H9 (cell line): ENCODE measurements at regions not wholly inside any gene's neighbourhood (a gene's known extent, or its start where the extent isn't known, plus 50 kb on each side); places are given as distances from the start of the nearest gene placed in this dataset.

Experiments used
- DNase-seq: peaks from one replicate; pipeline ENCODE4 v3.0.0-alpha.2; 2017
- H2AFZ ChIP-seq: one replicate; pipeline ENCODE4 v1.6.1; 2013; ENCODE audit warnings: mild to moderate bottlenecking, low read length, control low read depth, moderate library complexity
- H2AK5ac ChIP-seq: 2 replicates; pipeline ENCODE4 v1.6.1; 2013; ENCODE audit warnings: low read length, control low read depth, mixed read lengths; ENCODE audit not compliant: insufficient read length
- H2BK120ac ChIP-seq: one replicate; pipeline ENCODE4 v1.6.1; 2013; ENCODE audit warnings: low read depth, mild to moderate bottlenecking, low read length, control low read depth, inconsistent platforms; ENCODE audit not compliant: poor library complexity, severe bottlenecking
- H2BK12ac ChIP-seq: 2 replicates; pipeline ENCODE4 v1.6.1; 2013; ENCODE audit warnings: low read length, control low read depth, mixed read lengths, low read depth; ENCODE audit not compliant: insufficient read length
- H2BK15ac ChIP-seq: 2 replicates; pipeline ENCODE4 v1.6.1; 2013; ENCODE audit warnings: low read depth, low read length, control low read depth
- H2BK20ac ChIP-seq: one replicate; pipeline ENCODE4 v1.6.1; 2013; ENCODE audit warnings: low read depth, mild to moderate bottlenecking, low read length, control low read depth, inconsistent platforms; ENCODE audit not compliant: poor library complexity, severe bottlenecking
- H2BK5ac ChIP-seq: 2 replicates; pipeline ENCODE4 v1.6.1; 2013; ENCODE audit warnings: low read length, control low read depth, mixed read lengths; ENCODE audit not compliant: insufficient read length
- H3K14ac ChIP-seq: 2 replicates; pipeline ENCODE4 v1.6.1; 2013; ENCODE audit warnings: low read length, control low read depth; ENCODE audit not compliant: insufficient read depth
- H3K18ac ChIP-seq: 2 replicates; pipeline ENCODE4 v1.6.1; 2013; ENCODE audit warnings: low read depth, mild to moderate bottlenecking, mixed read lengths, low read length, control low read depth; ENCODE audit not compliant: insufficient read length
- H3K23ac ChIP-seq: 2 replicates; pipeline ENCODE4 v1.6.1; 2013; ENCODE audit warnings: low read length, control low read depth, mixed read lengths, low read depth; ENCODE audit not compliant: insufficient read length
- H3K23me2 ChIP-seq: 2 replicates; pipeline ENCODE4 v1.6.1; 2013; ENCODE audit warnings: low read depth, mild to moderate bottlenecking, mixed read lengths, low read length, control low read depth; ENCODE audit not compliant: insufficient read length, poor library complexity, severe bottlenecking
- H3K27ac ChIP-seq: 2 replicates; pipeline ENCODE4 v1.5.1; 2013; ENCODE audit warnings: low read length, control low read depth, mixed read lengths, low read depth; ENCODE audit not compliant: insufficient read length
- H3K27me3 ChIP-seq: 2 replicates; pipeline ENCODE4 v1.6.1; 2013; ENCODE audit warnings: low read length, control low read depth, inconsistent platforms; ENCODE audit not compliant: insufficient read depth
- H3K4ac ChIP-seq: 2 replicates; pipeline ENCODE4 v1.6.1; 2013; ENCODE audit warnings: low read depth, mild to moderate bottlenecking, control low read depth, inconsistent platforms, low read length, moderate library complexity
- H3K4me1 ChIP-seq: 2 replicates; pipeline ENCODE4 v1.6.1; 2013; ENCODE audit warnings: low read length, control low read depth, inconsistent platforms; ENCODE audit not compliant: insufficient read depth
- H3K4me2 ChIP-seq: 2 replicates; pipeline ENCODE4 v1.6.1; 2013; ENCODE audit warnings: low read length, control low read depth, mixed read lengths; ENCODE audit not compliant: insufficient read length, insufficient read depth
- H3K56ac ChIP-seq: 2 replicates; pipeline ENCODE4 v1.6.1; 2013; ENCODE audit warnings: low read depth, mild to moderate bottlenecking, mixed read lengths, low read length, control low read depth; ENCODE audit not compliant: insufficient read length
- H3K79me1 ChIP-seq: 2 replicates; pipeline ENCODE4 v1.6.1; 2013; ENCODE audit warnings: low read depth, mild to moderate bottlenecking, moderate library complexity, low read length, control low read depth, inconsistent platforms; ENCODE audit not compliant: insufficient read depth, poor library complexity, severe bottlenecking
- H3K79me2 ChIP-seq: 2 replicates; pipeline ENCODE4 v1.6.1; 2013; ENCODE audit warnings: low read length, control low read depth, inconsistent platforms; ENCODE audit not compliant: insufficient read depth
- H3K9ac ChIP-seq: 2 replicates; pipeline ENCODE4 v1.6.1; 2013; ENCODE audit warnings: low read length, control low read depth, mixed read lengths; ENCODE audit not compliant: insufficient read length; ENCODE audit errors: extremely low read depth
- H3K9me3 ChIP-seq: one replicate; pipeline ENCODE4 v1.6.1; 2013; ENCODE audit warnings: low read depth, low read length, inconsistent platforms; ENCODE audit not compliant: control insufficient read depth
- H3T11ph ChIP-seq: one replicate; pipeline ENCODE4 v1.6.1; 2013; ENCODE audit warnings: mild to moderate bottlenecking, low read length, control low read depth, inconsistent platforms
- H4K20me1 ChIP-seq: one replicate; pipeline ENCODE4 v1.6.1; 2013; ENCODE audit not compliant: control insufficient read depth, insufficient read length, insufficient read depth
- H4K5ac ChIP-seq: 2 replicates; pipeline ENCODE4 v1.6.1; 2013; ENCODE audit warnings: low read depth, mild to moderate bottlenecking, mixed read lengths, low read length, control low read depth; ENCODE audit not compliant: insufficient read length
- H4K8ac ChIP-seq: replicated peaks from 2 replicates; pipeline ENCODE4 v1.6.1; 2013; ENCODE audit warnings: low read length, control low read depth, mixed read lengths, low read depth; ENCODE audit not compliant: insufficient read length
- H4K91ac ChIP-seq: 2 replicates; pipeline ENCODE4 v1.6.1; 2013; ENCODE audit warnings: low read depth, mild to moderate bottlenecking, moderate library complexity, mixed read lengths, low read length, control low read depth; ENCODE audit not compliant: insufficient read length
- H3K27ac Mint-ChIP-seq, 3 experiments: 2 replicates in 2 of 3; 3 replicates in 1 of 3; pipeline ENCODE4 v1.8.0; 2020 to 2021; ENCODE audit warnings: mixed read lengths in 3 of 3, mild to moderate bottlenecking in 1 of 3, moderate library complexity in 1 of 3
- H3K27me3 Mint-ChIP-seq: 2 replicates; pipeline ENCODE4 v1.8.0; 2021; ENCODE audit warnings: low read depth, mild to moderate bottlenecking, moderate library complexity, mixed read lengths
- H3K36me3 Mint-ChIP-seq, 3 experiments: 2 replicates in 2 of 3; 3 replicates in 1 of 3; pipeline ENCODE4 v1.8.0; 2020 to 2021; ENCODE audit warnings: low read depth in 3 of 3, mixed read lengths in 3 of 3; ENCODE audit not compliant: insufficient read depth in 1 of 3
- H3K4me1 Mint-ChIP-seq, 2 experiments: 2 replicates each; pipeline ENCODE4 v1.8.0; 2020; ENCODE audit warnings: mixed read lengths in 2 of 2
- H3K4me3 Mint-ChIP-seq, 2 experiments: 2 replicates in 1 of 2; 3 replicates in 1 of 2; pipeline ENCODE4 v1.8.0; 2020 to 2021; ENCODE audit warnings: mild to moderate bottlenecking in 2 of 2, mixed read lengths in 2 of 2, moderate library complexity in 1 of 2
- H3K9me3 Mint-ChIP-seq, 2 experiments: 2 replicates in 1 of 2; 3 replicates in 1 of 2; pipeline ENCODE4 v1.8.0; 2020; ENCODE audit warnings: mild to moderate bottlenecking in 2 of 2, mixed read lengths in 2 of 2, moderate library complexity in 1 of 2
- CTCF ChIP-seq: fragments of 200-600 bp; sonication (generic); conservative IDR thresholded peaks from 3 replicates; pipeline ENCODE4 v1.8.0; 2021; ENCODE audit warnings: antibody characterized with exemption, mild to moderate bottlenecking
- WGBS: extraction: QIAGEN DNeasy Blood & Tissue Kit; methylation state at CpG from one replicate; pipeline ENCODE4 v1.1.7; 2013; ENCODE audit warnings: missing lambda C conversion rate, low lambda C conversion rate, mixed read lengths; ENCODE audit not compliant: insufficient read length; ENCODE audit errors: extremely low coverage; 5-methylcytosine and 5-hydroxymethylcytosine counted together

- Histone ChIP-seq H3K18ac (no peak overlapping the region), H3K9ac (no peak overlapping the region), H3K4me1 (no peaks in the 10 kb centered on the region), H3K79me2 (no peaks in the 10 kb centered on the region), H3K4me2 (no peak overlapping the region), H2BK20ac (no peak overlapping the region), H3T11ph (no peak overlapping the region), H3K4ac (no peak overlapping the region), H2AFZ (no peak overlapping the region), H3K14ac (no peak overlapping the region), H2BK12ac (no peak overlapping the region), H4K91ac (no peak overlapping the region), H4K8ac (no peak overlapping the region), H3K27me3 (peaks cover 79% of the 10 kb centered on the region), H4K5ac (no peak overlapping the region), H2BK15ac (no peak overlapping the region), H2BK120ac (no peak overlapping the region), H3K56ac (no peak overlapping the region), H3K79me1 (no peaks in the 10 kb centered on the region), H2BK5ac (no peak overlapping the region), H2AK5ac (no peak overlapping the region), H3K9me3 (no peaks in the 10 kb centered on the region), H4K20me1 (no peaks in the 10 kb centered on the region), H3K23me2 (no peaks in the 10 kb centered on the region), H3K23ac (no peak overlapping the region), H3K27ac (no peak overlapping the region)
- no CpG with 5 or more reads among the region's 2 CpGs for WGBS
- no peaks in the 10 kb centered on the region for H3K36me3 Mint-ChIP-seq
- DNase-seq, result no peak
- no peak overlapping the region for H3K27ac Mint-ChIP-seq
- H3K27me3 Mint-ChIP-seq, result peaks cover 100% of the 10 kb centered on the region
- TF ChIP-seq CTCF, result no peak
- no peaks in the 10 kb centered on the region for H3K4me1 Mint-ChIP-seq
- peaks cover 0 to 4% of the 10 kb centered on the region in 2 experiments; a peak in 2 of 5 replicates for H3K9me3 Mint-ChIP-seq
- H3K4me3 Mint-ChIP-seq, result no peak overlapping the region
These were observed 85.4 kb upstream of the TOP3B start for GRCh38 chr22:22068025-22068424.
